ENCODE measurements at regions not wholly inside any gene's neighbourhood (a gene's known extent, or its start where the extent isn't known, plus 50 kb on each side); places are given as distances from the start of the nearest gene placed in this dataset.
"Not testable (repeated sequence)": the region's sequence is repeated elsewhere in the genome, so short reads cannot be mapped to it uniquely, and the experiment has no call there.

DNA sequence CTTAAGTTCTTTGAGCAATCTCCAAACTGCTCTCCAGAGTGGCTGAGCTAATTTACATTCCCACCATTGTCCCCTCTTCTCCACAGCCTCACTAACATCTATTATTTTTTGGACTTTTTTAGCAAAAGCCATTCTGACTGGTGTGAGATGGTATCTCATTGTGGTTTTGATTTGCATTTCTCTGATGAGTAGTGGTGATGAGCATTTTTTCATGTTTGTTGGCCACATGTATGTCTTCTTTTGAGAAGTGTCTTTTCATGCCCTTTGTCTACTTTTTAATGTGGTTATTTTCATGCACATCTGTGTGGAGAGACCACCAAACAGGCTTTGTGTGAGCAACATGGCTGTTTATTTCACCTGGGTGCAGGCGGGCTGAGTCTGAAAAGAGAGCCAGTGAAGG, 199.7 kb upstream of the TRPC7 start:
- TF ChIP-seq, protein P1, sequence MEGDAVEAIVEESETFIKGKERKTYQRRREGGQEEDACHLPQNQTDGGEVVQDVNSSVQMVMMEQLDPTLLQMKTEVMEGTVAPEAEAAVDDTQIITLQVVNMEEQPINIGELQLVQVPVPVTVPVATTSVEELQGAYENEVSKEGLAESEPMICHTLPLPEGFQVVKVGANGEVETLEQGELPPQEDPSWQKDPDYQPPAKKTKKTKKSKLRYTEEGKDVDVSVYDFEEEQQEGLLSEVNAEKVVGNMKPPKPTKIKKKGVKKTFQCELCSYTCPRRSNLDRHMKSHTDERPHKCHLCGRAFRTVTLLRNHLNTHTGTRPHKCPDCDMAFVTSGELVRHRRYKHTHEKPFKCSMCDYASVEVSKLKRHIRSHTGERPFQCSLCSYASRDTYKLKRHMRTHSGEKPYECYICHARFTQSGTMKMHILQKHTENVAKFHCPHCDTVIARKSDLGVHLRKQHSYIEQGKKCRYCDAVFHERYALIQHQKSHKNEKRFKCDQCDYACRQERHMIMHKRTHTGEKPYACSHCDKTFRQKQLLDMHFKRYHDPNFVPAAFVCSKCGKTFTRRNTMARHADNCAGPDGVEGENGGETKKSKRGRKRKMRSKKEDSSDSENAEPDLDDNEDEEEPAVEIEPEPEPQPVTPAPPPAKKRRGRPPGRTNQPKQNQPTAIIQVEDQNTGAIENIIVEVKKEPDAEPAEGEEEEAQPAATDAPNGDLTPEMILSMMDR (IDR thresholded peaks at IDR 0.05) = not testable (repeated sequence)
- not testable (repeated sequence) for TF ChIP-seq POLR2A (IDR thresholded peaks at IDR 0.05)

Measured in prostate gland (tissue), 2 donors.